HFF-Myc (cell line): ENCODE measurements at regions not wholly inside any gene's neighbourhood (a gene's known extent, or its start where the extent isn't known, plus 50 kb on each side); places are given as distances from the start of the nearest gene placed in this dataset.

Source experiments
- DNase-seq: peaks from one replicate; pipeline ENCODE4 v3.0.0-alpha.2; 2011; ENCODE audit warnings: low read depth; ENCODE audit errors: extremely low read depth
- H3K4me3 ChIP-seq: replicated peaks from 2 replicates; pipeline ENCODE4 v1.5.1; 2011; ENCODE audit warnings: low read depth, mild to moderate bottlenecking, control low read depth, low read length
- TF ChIP-seq, protein P1 (sequence below): IDR thresholded peaks from 2 replicates; pipeline ENCODE4 v1.5.1; 2012; ENCODE audit warnings: mild to moderate bottlenecking, low read depth, low read length, control low read depth; ENCODE audit errors: missing control alignments

DNA sequence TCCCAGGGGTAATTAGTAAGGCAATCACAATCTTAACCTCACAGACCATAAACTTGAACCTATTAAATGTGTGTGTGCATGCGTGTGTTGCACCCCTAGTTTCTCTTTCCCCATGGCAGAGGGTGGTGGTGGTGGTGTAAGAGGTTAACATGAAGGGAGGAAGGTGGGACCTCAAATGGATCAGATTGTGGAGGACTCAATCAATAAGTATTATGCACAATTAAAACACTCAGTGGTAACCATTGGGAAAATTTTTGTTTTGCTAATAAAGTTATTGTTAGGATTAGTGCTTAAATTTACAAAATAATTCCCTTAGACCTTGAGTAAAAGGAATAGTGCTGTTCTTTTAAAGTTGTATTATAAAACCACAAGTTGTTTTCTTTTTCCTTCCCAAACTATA, 283.0 kb downstream of the OLFM3 start:
- TF ChIP-seq, protein P1, sequence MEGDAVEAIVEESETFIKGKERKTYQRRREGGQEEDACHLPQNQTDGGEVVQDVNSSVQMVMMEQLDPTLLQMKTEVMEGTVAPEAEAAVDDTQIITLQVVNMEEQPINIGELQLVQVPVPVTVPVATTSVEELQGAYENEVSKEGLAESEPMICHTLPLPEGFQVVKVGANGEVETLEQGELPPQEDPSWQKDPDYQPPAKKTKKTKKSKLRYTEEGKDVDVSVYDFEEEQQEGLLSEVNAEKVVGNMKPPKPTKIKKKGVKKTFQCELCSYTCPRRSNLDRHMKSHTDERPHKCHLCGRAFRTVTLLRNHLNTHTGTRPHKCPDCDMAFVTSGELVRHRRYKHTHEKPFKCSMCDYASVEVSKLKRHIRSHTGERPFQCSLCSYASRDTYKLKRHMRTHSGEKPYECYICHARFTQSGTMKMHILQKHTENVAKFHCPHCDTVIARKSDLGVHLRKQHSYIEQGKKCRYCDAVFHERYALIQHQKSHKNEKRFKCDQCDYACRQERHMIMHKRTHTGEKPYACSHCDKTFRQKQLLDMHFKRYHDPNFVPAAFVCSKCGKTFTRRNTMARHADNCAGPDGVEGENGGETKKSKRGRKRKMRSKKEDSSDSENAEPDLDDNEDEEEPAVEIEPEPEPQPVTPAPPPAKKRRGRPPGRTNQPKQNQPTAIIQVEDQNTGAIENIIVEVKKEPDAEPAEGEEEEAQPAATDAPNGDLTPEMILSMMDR = no peak
- DNase-seq = no peak
- H3K4me3 ChIP-seq = no peak overlapping the region

DNA sequence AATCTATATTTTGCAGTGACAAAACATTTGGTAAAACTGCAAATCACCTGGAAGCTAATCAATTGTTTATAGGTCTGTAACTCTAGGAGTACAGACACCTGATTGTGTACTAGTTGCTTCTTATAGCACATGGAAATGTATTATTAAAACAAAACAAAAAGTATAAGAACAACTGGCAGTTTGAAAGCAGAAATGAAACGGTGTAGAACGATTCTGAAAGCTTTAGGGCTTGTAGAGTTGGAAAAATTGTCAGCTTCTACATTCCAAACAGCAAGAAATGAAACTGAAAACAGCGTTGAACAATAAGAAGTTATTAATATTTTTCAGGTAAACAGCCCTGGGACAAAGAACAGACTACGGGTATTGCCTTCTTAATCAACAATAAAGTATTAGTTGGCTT, 273.3 kb downstream of the OLFM3 start:
- no peak overlapping the region for H3K4me3 ChIP-seq
- TF ChIP-seq, protein P1 = no peak
- no peak for DNase-seq

DNA sequence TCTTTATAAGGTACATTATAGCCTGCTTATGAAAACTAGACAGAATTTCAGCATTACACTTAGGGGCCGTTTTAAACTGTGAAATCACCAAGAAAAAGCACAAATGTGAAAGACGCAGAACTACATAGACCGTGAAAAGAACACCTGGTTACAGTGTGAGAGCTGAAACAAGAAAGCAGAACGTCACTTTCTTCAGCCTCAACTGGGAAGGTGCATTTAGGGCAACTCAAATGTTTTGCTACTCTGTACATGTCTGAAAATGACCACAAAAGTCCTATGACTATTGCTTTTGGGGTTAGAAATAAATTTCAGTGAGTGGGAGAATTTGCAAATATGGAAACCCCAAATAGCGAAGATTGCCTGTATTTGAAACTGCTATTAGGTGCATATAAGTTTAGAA, 268.7 kb downstream of the OLFM3 start:
- DNase-seq = no peak
- no peak overlapping the region for H3K4me3 ChIP-seq
- TF ChIP-seq, protein P1 = no peak

DNA sequence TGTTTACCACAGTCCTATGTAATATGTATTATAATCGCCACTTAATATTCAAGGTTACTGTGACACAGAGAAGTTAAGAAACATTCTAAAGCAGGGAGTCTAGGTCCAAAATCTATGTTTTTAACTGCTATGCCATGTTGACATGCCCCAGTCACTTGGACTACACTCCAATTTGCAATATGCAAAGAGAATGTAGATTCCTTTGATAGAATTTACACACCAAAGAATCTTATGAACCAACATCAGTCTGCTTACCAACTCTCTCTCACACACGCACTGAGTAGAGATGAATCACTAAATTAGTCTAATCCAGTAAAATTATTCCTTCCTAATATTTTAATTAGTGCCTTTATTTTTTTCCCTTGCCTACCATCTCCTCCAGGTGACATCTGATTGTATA, 266.2 kb downstream of the OLFM3 start:
- H3K4me3 ChIP-seq = no peak overlapping the region
- no peak for DNase-seq
- TF ChIP-seq, protein P1 = no peak

DNA sequence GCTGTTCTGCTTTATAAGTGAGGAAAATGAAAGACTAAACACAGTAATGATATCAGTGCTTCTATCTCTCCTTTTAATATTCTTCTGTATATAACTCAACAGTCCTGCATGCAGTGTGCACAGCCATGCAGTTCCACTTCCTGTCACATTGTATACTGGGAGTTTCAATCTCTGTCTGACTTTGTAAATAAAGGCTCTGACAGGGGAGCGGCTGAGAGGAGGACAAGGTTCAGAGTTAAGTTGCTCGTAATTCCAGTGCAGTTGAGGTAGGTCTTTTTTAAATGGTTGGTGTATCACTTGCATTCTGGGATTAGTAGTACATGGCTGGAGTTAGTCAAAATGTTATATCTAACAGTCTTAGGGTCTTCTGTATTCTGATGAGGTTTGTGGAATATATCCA, 264.5 kb downstream of the OLFM3 start:
- DNase-seq = no peak
- H3K4me3 ChIP-seq = no peak overlapping the region
- TF ChIP-seq, protein P1 = no peak

DNA sequence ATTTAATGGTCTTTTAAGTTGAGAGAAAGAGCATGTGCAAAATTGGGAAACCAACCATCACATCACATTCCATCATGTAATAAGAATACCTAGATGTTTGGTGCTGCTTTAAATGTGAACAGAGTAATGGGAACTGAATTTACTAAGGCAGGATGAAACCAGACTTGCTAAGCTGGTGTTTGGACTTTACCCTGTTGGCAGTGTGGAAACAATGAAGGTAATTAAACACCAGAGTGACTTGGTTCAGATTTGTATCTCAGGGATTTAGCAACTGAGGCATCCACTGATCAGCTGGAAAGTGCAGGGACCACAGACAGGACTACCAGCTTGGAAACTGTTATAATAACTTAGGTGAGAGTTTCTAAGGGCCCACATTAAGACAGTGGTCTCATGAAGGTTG, 263.4 kb downstream of the OLFM3 start:
- TF ChIP-seq, protein P1 = no peak
- H3K4me3 ChIP-seq = no peak overlapping the region
- no peak for DNase-seq

DNA sequence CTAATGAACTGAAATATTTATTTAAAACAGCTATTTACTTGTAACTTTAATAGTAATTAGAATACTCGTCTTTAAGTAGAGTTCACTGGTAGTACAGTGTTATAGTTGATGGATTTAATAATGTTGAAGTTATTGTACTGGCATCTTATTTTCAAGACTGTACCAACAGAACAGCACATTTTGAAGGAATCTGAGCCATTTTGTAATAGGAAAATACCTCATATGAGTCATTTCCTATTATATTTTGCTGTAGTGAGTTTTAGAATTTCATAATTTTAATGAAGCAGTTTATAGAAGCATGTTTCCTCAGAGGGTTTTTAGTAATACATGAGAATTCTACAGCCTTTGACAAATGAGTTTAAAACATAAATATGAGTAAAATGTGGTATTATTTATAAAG, 258.3 kb downstream of the OLFM3 start:
- no peak for DNase-seq

More for the DNA sequence above, 258.3 kb downstream of the OLFM3 start:
- TF ChIP-seq, protein P1 = no peak
- no peak overlapping the region for H3K4me3 ChIP-seq
